ENCODE measurements at regions not wholly inside any gene's neighbourhood (a gene's known extent, or its start where the extent isn't known, plus 50 kb on each side); places are given as distances from the start of the nearest gene placed in this dataset.

DNA sequence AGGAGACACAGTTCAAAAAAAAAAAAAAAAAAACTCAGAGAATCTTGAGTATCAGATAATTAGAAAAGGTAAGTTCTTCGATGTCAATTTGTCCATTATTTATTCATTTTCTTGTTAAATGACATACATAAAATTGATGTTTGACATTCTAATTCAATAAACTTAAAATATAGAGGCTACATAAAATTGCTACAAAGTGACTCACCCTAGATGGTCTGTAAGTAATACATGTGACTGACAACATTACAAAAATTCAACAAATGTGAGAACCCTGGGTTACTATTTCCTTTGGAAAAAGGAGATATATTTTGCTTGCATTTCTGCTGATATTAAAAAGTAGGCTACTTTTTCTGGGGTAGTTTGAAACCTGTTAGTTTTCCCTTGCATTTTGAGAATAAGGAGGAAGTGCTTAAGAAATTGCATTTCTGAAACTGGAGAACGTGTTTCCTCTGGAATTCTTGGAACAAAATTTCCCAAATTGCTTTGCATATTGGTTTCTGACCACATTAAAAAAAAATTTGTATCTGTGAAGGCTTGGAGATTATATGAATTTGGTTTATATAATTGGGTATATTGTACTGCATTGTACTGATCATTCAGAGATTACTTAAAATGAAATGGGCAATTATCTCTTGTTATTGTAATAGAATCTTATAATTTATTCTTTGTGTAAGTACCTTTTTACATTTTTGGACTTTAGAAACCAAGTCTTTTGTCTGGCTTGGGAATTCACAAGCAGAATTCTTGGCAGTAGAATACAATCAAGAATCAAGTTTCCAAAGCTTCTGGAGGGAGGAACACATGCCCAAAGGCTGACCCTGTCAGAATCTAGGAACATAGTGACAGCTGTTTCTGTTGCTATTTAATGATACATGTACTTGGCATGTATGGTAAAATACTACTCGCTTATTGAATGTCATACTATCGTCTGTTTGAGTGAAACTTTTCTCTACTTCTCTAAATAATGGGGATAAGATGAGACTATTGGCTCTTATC is 106.1 kb downstream of the DSEL start:
- TF ChIP-seq EZH2 (IDR thresholded peaks at IDR 0.05; ENCODE audit: borderline replicate concordance, low read length) (no peak), CTCF (IDR thresholded peaks at IDR 0.05; ENCODE audit: low read length) (no peak)
- Histone ChIP-seq H3K36me3 (ENCODE audit: insufficient read depth, low read length) (no peaks in the 10 kb centered on the region), H4K20me1 (ENCODE audit: insufficient read depth, low read length) (no peaks in the 10 kb centered on the region), H3K27ac (ENCODE audit: low read depth, low read length, poor library complexity, severe bottlenecking) (no peak overlapping the region), H3K4me2 (ENCODE audit: low read length) (no peak overlapping the region), H3K79me2 (ENCODE audit: insufficient read depth, low read length) (no peaks in the 10 kb centered on the region), H3K9ac (ENCODE audit: low read length) (no peak overlapping the region), H3K9me3 (ENCODE audit: low read length) (no peaks in the 10 kb centered on the region), H3K4me3 (ENCODE audit: low read depth, low read length, poor library complexity, severe bottlenecking) (no peak overlapping the region), H3K4me1 (ENCODE audit: insufficient read depth, low read length, severe bottlenecking) (no peaks in the 10 kb centered on the region), H3F3A (ENCODE audit: insufficient read depth, low read length) (no peaks in the 10 kb centered on the region), H3K27me3 (ENCODE audit: insufficient read depth, low read length) (no peaks in the 10 kb centered on the region), H2AFZ (ENCODE audit: low read length) (no peak overlapping the region), H3K9me2 (ENCODE audit: low read depth, low read length) (no peaks in the 10 kb centered on the region)

GRCh38 chr18:67408240-67408639 is 108.3 kb downstream of the DSEL start:
- Histone ChIP-seq H4K20me1 (ENCODE audit: insufficient read depth, low read length) (no peaks in the 10 kb centered on the region), H3K79me2 (ENCODE audit: insufficient read depth, low read length) (no peaks in the 10 kb centered on the region), H3K9me3 (ENCODE audit: low read length) (no peaks in the 10 kb centered on the region), H3K36me3 (ENCODE audit: insufficient read depth, low read length) (no peaks in the 10 kb centered on the region), H3K27ac (ENCODE audit: low read depth, low read length, poor library complexity, severe bottlenecking) (no peak overlapping the region), H3K4me2 (ENCODE audit: low read length) (no peak overlapping the region), H3K4me1 (ENCODE audit: insufficient read depth, low read length, severe bottlenecking) (no peaks in the 10 kb centered on the region), H2AFZ (ENCODE audit: low read length) (no peak overlapping the region), H3K27me3 (ENCODE audit: insufficient read depth, low read length) (no peaks in the 10 kb centered on the region), H3K9ac (ENCODE audit: low read length) (no peak overlapping the region), H3K9me2 (ENCODE audit: low read depth, low read length) (no peaks in the 10 kb centered on the region), H3F3A (ENCODE audit: insufficient read depth, low read length) (no peaks in the 10 kb centered on the region), H3K4me3 (ENCODE audit: low read depth, low read length, poor library complexity, severe bottlenecking) (no peak overlapping the region)
- TF ChIP-seq CTCF (IDR thresholded peaks at IDR 0.05; ENCODE audit: low read length) (no peak), EZH2 (IDR thresholded peaks at IDR 0.05; ENCODE audit: borderline replicate concordance, low read length) (no peak)

DNA sequence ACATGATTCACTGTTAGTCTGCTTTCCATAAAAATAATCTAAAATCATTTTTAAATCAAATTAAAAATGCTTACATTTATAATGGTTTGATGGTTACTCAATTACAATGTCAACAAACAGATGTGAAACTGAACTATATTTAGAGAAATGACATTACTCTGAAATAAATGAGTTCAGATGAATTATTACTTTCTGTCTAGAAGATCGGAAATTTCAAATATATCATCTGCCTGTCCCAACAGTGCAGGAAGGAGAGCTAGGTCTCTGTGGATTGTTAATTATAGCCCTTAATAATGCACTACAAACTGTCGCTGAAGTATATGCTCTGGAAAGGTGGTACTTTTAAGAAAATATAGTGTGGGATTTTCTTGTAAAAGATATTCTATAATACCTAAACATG is 109.8 kb downstream of the DSEL start:
- H3K4me3 ChIP-seq (ENCODE audit: low read depth, low read length, poor library complexity, severe bottlenecking): no peak overlapping the region
- H3K9me2 ChIP-seq (ENCODE audit: low read depth, low read length): no peaks in the 10 kb centered on the region
- no peak overlapping the region for H3K27ac ChIP-seq (ENCODE audit: low read depth, low read length, poor library complexity, severe bottlenecking)
- H3K36me3 ChIP-seq (ENCODE audit: insufficient read depth, low read length): no peaks in the 10 kb centered on the region
- H3F3A ChIP-seq (ENCODE audit: insufficient read depth, low read length): no peaks in the 10 kb centered on the region
- H3K79me2 ChIP-seq (ENCODE audit: insufficient read depth, low read length): no peaks in the 10 kb centered on the region
- no peak overlapping the region for H2AFZ ChIP-seq (ENCODE audit: low read length)
- H3K4me1 ChIP-seq (ENCODE audit: insufficient read depth, low read length, severe bottlenecking): no peaks in the 10 kb centered on the region
- H3K9ac ChIP-seq (ENCODE audit: low read length): no peak overlapping the region
- no peaks in the 10 kb centered on the region for H3K9me3 ChIP-seq (ENCODE audit: low read length)
- H3K27me3 ChIP-seq (ENCODE audit: insufficient read depth, low read length): no peaks in the 10 kb centered on the region
- H4K20me1 ChIP-seq (ENCODE audit: insufficient read depth, low read length): no peaks in the 10 kb centered on the region
- TF ChIP-seq EZH2 (IDR thresholded peaks at IDR 0.05; ENCODE audit: borderline replicate concordance, low read length) (no peak), CTCF (IDR thresholded peaks at IDR 0.05; ENCODE audit: low read length) (no peak)
- no peak overlapping the region for H3K4me2 ChIP-seq (ENCODE audit: low read length)
